ENCODE measurements at regions not wholly inside any gene's neighbourhood (a gene's known extent, or its start where the extent isn't known, plus 50 kb on each side); places are given as distances from the start of the nearest gene placed in this dataset.

DNA sequence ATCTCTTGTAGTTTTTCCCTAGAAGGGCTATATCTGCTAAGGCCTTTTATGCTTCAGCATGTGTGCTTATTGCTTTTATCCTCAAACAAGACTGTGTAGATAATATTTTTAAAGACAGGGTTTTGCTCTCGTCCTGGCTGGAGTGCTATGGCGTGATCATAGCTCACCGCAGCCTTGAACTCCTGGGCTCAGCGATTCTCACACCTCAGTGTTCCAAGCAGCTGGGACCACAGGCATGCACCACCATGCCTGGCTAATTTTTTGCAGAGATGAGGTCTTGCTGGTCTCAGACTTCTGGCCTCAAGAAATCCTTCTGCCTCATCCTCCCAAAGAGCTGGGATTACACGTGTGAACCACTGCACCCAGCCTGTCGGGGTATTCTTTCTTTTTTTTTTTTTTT lies 137.3 kb upstream of the SCAF11 start:
- TF ChIP-seq, protein P1, sequence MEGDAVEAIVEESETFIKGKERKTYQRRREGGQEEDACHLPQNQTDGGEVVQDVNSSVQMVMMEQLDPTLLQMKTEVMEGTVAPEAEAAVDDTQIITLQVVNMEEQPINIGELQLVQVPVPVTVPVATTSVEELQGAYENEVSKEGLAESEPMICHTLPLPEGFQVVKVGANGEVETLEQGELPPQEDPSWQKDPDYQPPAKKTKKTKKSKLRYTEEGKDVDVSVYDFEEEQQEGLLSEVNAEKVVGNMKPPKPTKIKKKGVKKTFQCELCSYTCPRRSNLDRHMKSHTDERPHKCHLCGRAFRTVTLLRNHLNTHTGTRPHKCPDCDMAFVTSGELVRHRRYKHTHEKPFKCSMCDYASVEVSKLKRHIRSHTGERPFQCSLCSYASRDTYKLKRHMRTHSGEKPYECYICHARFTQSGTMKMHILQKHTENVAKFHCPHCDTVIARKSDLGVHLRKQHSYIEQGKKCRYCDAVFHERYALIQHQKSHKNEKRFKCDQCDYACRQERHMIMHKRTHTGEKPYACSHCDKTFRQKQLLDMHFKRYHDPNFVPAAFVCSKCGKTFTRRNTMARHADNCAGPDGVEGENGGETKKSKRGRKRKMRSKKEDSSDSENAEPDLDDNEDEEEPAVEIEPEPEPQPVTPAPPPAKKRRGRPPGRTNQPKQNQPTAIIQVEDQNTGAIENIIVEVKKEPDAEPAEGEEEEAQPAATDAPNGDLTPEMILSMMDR (IDR thresholded peaks at IDR 0.05), result no peak
- no peak for TF ChIP-seq EP300 (IDR thresholded peaks at IDR 0.05)
- no peak for TF ChIP-seq POLR2A (IDR thresholded peaks at IDR 0.05)

Measured in tibial nerve (tissue), 4 donors.